Epithelial cell of esophagus (primary cell): ENCODE measurements at regions not wholly inside any gene's neighbourhood (a gene's known extent, or its start where the extent isn't known, plus 50 kb on each side); places are given as distances from the start of the nearest gene placed in this dataset.
"Not testable (repeated sequence)": the region's sequence is repeated elsewhere in the genome, so short reads cannot be mapped to it uniquely, and the experiment has no call there.

Experiments used
- DNase-seq: peaks from one replicate; pipeline ENCODE4 v3.0.0; 2010; ENCODE audit warnings: low read depth
- H3K4me3 ChIP-seq: 2 replicates; pipeline ENCODE4 v1.5.1; 2011; ENCODE audit warnings: mild to moderate bottlenecking, low read length, control low read depth
- CTCF ChIP-seq: IDR thresholded peaks from 2 replicates; pipeline ENCODE4 v1.5.1; 2011; ENCODE audit warnings: low read depth, mild to moderate bottlenecking, low read length, control low read depth, inconsistent platforms; ENCODE audit not compliant: insufficient read depth; ENCODE audit errors: missing control alignments

GRCh38 chr21:15128267-15128666 lies 63.5 kb upstream of the NRIP1 start:
- no peak for TF ChIP-seq CTCF
- H3K4me3 ChIP-seq = no peak overlapping the region
- no peak for DNase-seq

- H3K4me3 ChIP-seq, DNase-seq: not testable (repeated sequence)
Measured at GRCh38 chr21:15128714-15129113, 63.9 kb upstream of the NRIP1 start.

GRCh38 chr21:15130326-15130725 lies 65.5 kb upstream of the NRIP1 start:
- no peak for TF ChIP-seq CTCF
- H3K4me3 ChIP-seq = no peak overlapping the region
- DNase-seq = no peak

GRCh38 chr21:15130751-15131150 lies 66.0 kb upstream of the NRIP1 start:
- no peak for TF ChIP-seq CTCF
- DNase-seq = peak; percentile 55
- no peak overlapping the region for H3K4me3 ChIP-seq

GRCh38 chr21:15132781-15133180 lies 68.0 kb upstream of the NRIP1 start:
- TF ChIP-seq CTCF = no peak
- no peak overlapping the region for H3K4me3 ChIP-seq
- DNase-seq = no peak

- DNase-seq = peak; percentile 56
- H3K4me3 ChIP-seq = no peak overlapping the region
- no peak for TF ChIP-seq CTCF
Measured at GRCh38 chr21:15134701-15135470, 70.1 kb upstream of the NRIP1 start.

- TF ChIP-seq CTCF = no peak
- H3K4me3 ChIP-seq = no peak overlapping the region
- DNase-seq = peak; percentile 38
Measured at GRCh38 chr21:15135867-15136629, 71.2 kb upstream of the NRIP1 start.
